ENCODE measurements at regions not wholly inside any gene's neighbourhood (a gene's known extent, or its start where the extent isn't known, plus 50 kb on each side); places are given as distances from the start of the nearest gene placed in this dataset.

DNA sequence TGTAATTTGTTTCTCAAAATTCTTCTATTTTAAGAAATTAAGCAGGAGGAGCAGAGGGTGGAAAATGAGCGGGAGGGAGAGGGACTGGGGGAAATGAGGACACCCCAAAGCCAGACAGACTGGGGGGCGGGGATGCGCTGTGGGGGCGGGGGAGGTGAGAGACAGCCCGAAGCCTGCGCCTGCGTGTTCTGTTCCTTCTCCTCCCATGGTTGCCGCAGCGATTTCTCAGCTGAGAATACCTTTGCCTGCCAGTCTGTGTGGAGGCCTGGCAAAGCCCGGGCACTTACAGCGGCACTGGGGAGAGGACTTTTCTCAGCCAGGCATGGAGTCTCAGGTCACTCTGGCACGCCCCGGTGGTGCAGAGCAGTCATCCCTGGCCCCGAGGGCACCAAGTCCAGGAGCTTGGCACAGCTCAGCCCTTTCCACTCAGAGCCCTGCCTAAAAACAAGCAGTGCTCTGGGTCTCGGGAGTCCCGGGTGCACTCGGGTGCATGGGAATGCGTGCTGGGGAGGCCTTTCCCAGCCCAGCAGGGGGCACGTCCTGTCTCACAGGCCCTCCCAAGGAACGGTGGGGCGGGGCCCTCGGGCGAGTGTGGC, 289.3 kb upstream of the HS6ST1 start:
- DNase-seq (ENCODE audit: low read depth in 1 of 2, low spot score in 1 of 2), result no peak
- TF ChIP-seq, protein P1, sequence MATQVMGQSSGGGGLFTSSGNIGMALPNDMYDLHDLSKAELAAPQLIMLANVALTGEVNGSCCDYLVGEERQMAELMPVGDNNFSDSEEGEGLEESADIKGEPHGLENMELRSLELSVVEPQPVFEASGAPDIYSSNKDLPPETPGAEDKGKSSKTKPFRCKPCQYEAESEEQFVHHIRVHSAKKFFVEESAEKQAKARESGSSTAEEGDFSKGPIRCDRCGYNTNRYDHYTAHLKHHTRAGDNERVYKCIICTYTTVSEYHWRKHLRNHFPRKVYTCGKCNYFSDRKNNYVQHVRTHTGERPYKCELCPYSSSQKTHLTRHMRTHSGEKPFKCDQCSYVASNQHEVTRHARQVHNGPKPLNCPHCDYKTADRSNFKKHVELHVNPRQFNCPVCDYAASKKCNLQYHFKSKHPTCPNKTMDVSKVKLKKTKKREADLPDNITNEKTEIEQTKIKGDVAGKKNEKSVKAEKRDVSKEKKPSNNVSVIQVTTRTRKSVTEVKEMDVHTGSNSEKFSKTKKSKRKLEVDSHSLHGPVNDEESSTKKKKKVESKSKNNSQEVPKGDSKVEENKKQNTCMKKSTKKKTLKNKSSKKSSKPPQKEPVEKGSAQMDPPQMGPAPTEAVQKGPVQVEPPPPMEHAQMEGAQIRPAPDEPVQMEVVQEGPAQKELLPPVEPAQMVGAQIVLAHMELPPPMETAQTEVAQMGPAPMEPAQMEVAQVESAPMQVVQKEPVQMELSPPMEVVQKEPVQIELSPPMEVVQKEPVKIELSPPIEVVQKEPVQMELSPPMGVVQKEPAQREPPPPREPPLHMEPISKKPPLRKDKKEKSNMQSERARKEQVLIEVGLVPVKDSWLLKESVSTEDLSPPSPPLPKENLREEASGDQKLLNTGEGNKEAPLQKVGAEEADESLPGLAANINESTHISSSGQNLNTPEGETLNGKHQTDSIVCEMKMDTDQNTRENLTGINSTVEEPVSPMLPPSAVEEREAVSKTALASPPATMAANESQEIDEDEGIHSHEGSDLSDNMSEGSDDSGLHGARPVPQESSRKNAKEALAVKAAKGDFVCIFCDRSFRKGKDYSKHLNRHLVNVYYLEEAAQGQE (IDR thresholded peaks at IDR 0.05; ENCODE audit: insufficient replicate concordance, low read depth), result no peak
- TF ChIP-seq SPI1 (IDR thresholded peaks at IDR 0.05; ENCODE audit: borderline replicate concordance, low read depth) (no peak), POLR2AphosphoS5 (IDR thresholded peaks at IDR 0.05; ENCODE audit: low read depth) (no peak), GABPA (IDR thresholded peaks at IDR 0.05; ENCODE audit: low read depth) (no peak)
- TF ChIP-seq, protein P2, sequence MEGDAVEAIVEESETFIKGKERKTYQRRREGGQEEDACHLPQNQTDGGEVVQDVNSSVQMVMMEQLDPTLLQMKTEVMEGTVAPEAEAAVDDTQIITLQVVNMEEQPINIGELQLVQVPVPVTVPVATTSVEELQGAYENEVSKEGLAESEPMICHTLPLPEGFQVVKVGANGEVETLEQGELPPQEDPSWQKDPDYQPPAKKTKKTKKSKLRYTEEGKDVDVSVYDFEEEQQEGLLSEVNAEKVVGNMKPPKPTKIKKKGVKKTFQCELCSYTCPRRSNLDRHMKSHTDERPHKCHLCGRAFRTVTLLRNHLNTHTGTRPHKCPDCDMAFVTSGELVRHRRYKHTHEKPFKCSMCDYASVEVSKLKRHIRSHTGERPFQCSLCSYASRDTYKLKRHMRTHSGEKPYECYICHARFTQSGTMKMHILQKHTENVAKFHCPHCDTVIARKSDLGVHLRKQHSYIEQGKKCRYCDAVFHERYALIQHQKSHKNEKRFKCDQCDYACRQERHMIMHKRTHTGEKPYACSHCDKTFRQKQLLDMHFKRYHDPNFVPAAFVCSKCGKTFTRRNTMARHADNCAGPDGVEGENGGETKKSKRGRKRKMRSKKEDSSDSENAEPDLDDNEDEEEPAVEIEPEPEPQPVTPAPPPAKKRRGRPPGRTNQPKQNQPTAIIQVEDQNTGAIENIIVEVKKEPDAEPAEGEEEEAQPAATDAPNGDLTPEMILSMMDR (IDR thresholded peaks at IDR 0.05; ENCODE audit: insufficient read depth, low read length), result no peak
- Histone ChIP-seq H3K27me3 (ENCODE audit: insufficient read depth, poor library complexity, severe bottlenecking) (no peaks in the 10 kb centered on the region), H3K27ac (replicated peaks) (no peak overlapping the region), H3K4me3 (replicated peaks; ENCODE audit: insufficient read depth, low read length) (no peak overlapping the region)

DNA sequence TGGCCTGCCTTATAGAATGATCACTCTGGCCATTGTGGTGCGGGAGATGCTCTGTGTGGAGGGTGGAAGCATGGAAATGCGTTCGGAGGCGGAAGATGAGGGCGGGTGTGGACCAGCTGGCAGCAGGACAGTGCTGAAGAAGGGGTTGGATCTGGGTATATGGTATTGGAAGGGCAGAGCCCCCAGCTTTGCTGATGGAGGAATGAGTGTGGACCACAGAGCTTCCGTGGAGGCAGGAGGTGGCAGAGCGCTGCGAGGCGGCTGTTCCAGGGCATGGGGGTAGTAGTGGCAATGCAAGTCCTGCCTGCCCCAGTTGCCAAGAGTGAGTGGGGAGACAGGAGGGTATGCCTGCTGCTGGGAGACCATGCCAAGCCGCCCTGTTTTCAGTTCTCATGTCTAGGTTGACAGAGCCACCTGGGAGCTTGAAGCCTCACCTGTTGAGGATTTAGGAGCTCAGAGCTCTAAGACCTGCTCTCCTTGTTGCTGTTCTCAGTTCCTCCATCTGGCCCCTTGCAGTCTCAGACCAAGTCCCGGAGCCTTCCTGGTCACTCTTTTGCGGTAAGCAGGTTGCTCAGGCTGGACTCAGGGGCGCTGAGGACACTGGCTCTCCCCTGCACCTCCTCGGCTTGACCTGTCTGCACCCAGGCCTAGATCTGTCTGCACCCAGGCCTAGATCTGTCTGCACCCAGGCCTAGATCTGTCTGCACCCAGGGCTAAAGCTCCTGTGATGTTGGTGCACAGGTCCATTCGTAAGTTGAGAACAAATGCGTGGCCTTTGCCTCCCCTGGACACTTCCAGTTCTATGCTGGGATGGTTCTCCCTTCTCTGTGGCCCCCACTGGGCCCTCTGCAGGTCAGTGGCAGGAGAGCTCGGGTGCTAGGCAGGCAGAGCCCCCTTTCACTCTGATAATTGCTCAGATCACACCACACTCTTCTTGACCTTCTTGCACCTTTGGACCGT, 290.5 kb upstream of the HS6ST1 start:
- no peak for TF ChIP-seq POLR2AphosphoS5 (IDR thresholded peaks at IDR 0.05; ENCODE audit: low read depth)
- no peak for TF ChIP-seq SPI1 (IDR thresholded peaks at IDR 0.05; ENCODE audit: borderline replicate concordance, low read depth)
- TF ChIP-seq, protein P2 (IDR thresholded peaks at IDR 0.05; ENCODE audit: insufficient read depth, low read length), result no peak
- TF ChIP-seq, protein P1 (IDR thresholded peaks at IDR 0.05; ENCODE audit: insufficient replicate concordance, low read depth), result no peak
- no peak for TF ChIP-seq GABPA (IDR thresholded peaks at IDR 0.05; ENCODE audit: low read depth)
- H3K4me3 ChIP-seq (replicated peaks; ENCODE audit: insufficient read depth, low read length), result no peak overlapping the region
- no peaks in the 10 kb centered on the region for H3K27me3 ChIP-seq (ENCODE audit: insufficient read depth, poor library complexity, severe bottlenecking)
- H3K27ac ChIP-seq (replicated peaks), result no peak overlapping the region
- no peak for DNase-seq (ENCODE audit: low read depth in 1 of 2, low spot score in 1 of 2)

DNA sequence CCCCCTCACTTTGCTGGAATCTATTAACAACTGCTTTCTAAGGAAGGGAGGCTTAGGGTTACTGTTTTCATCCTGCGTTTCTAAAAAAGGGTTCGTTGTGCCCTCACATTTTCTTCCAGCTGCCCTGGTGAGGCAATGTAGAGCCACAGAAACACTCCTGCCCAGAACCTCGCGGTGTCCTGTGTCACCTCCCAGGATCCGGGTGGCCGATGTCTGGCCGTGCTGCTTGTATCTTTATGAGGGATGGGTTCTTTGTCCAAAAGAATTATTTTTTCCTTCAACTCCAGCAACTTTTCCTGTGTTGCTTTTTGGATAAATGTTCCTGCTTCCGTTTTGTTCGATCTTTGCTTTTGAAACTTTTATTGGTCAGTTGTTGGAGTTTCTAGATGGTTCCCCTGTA, 291.8 kb upstream of the HS6ST1 start:
- TF ChIP-seq, protein P2 (IDR thresholded peaks at IDR 0.05; ENCODE audit: insufficient read depth, low read length), result no peak
- TF ChIP-seq POLR2AphosphoS5 (IDR thresholded peaks at IDR 0.05; ENCODE audit: low read depth) (no peak), GABPA (IDR thresholded peaks at IDR 0.05; ENCODE audit: low read depth) (no peak), SPI1 (IDR thresholded peaks at IDR 0.05; ENCODE audit: borderline replicate concordance, low read depth) (no peak)
- TF ChIP-seq, protein P1 (IDR thresholded peaks at IDR 0.05; ENCODE audit: insufficient replicate concordance, low read depth), result no peak
- H3K27me3 ChIP-seq (ENCODE audit: insufficient read depth, poor library complexity, severe bottlenecking), result no peaks in the 10 kb centered on the region
- DNase-seq (ENCODE audit: low read depth in 1 of 2, low spot score in 1 of 2), result no peak
- no peak overlapping the region for H3K4me3 ChIP-seq (replicated peaks; ENCODE audit: insufficient read depth, low read length)
- no peak overlapping the region for H3K27ac ChIP-seq (replicated peaks)

Data from HL-60 (cell line).